Neural cell (in vitro differentiated cells): ENCODE measurements at regions not wholly inside any gene's neighbourhood (a gene's known extent, or its start where the extent isn't known, plus 50 kb on each side); places are given as distances from the start of the nearest gene placed in this dataset.

ENCODE experiments used
- H2AFZ ChIP-seq: fragments of 200-600, 300-800 bp; sonication (generic), shearing (Covaris generic); 2 replicates; pipeline ENCODE4 v1.6.0; 2014; ENCODE audit warnings: low read depth, mild to moderate bottlenecking, antibody characterized with exemption, low read length, moderate library complexity
- H3F3A ChIP-seq: fragments of 200-600 bp; shearing (Covaris generic); 2 replicates; pipeline ENCODE4 v1.6.1; 2016; ENCODE audit warnings: mild to moderate bottlenecking, moderate library complexity, mixed read lengths, antibody characterized with exemption, low read length; ENCODE audit not compliant: insufficient read depth, poor library complexity, severe bottlenecking
- H3K27ac ChIP-seq: fragments of 200-600, 300-800 bp; sonication (generic), shearing (Covaris generic); 2 replicates; pipeline ENCODE4 v1.5.1; 2014; ENCODE audit warnings: mild to moderate bottlenecking, low read length, moderate library complexity
- H3K27me3 ChIP-seq: fragments of 300-800, 200-600 bp; sonication (generic), shearing (Covaris generic); 2 replicates; pipeline ENCODE4 v1.6.0; 2014; ENCODE audit warnings: mild to moderate bottlenecking, low read depth, low read length, moderate library complexity; ENCODE audit not compliant: insufficient read depth
- H3K36me3 ChIP-seq: fragments of 300-800, 200-600 bp; sonication (generic), shearing (Covaris generic); 2 replicates; pipeline ENCODE4 v1.5.1; 2014; ENCODE audit warnings: mild to moderate bottlenecking, antibody characterized with exemption, low read length, moderate library complexity; ENCODE audit not compliant: insufficient read depth
- H3K4me2 ChIP-seq: fragments of 300-800, 200-600 bp; sonication (generic), shearing (Covaris generic); 2 replicates; pipeline ENCODE4 v1.6.0; 2014; ENCODE audit warnings: mild to moderate bottlenecking, low read length
- H3K4me3 ChIP-seq: fragments of 300-800, 200-600 bp; sonication (generic), shearing (Covaris generic); 2 replicates; pipeline ENCODE4 v1.5.1; 2014; ENCODE audit warnings: mild to moderate bottlenecking, low read length, moderate library complexity
- H3K79me2 ChIP-seq: fragments of 200-600 bp; shearing (Covaris generic); replicated peaks from 2 replicates; pipeline ENCODE4 v1.6.0; 2014; ENCODE audit warnings: mild to moderate bottlenecking, low read length, moderate library complexity; ENCODE audit not compliant: insufficient read depth
- H3K9ac ChIP-seq: fragments of 300-800, 200-600 bp; sonication (generic), shearing (Covaris generic); 2 replicates; pipeline ENCODE4 v1.6.1; 2016; ENCODE audit warnings: mild to moderate bottlenecking, low read length, mixed read lengths
- H3K9me2 ChIP-seq: fragments of 200-600 bp; shearing (Covaris generic); 2 replicates; pipeline ENCODE4 v1.6.1; 2016; ENCODE audit warnings: mild to moderate bottlenecking, low read length, mixed read lengths; ENCODE audit not compliant: insufficient read depth
- H3K9me3 ChIP-seq: fragments of 200-600, 300-800 bp; sonication (generic), shearing (Covaris generic); 2 replicates; pipeline ENCODE4 v1.6.1; 2016; ENCODE audit warnings: mild to moderate bottlenecking, mixed run types, low read length, moderate library complexity, mixed read lengths
- H4K20me1 ChIP-seq: fragments of 200-600 bp; shearing (Covaris generic); 2 replicates; pipeline ENCODE4 v1.6.1; 2016; ENCODE audit warnings: mild to moderate bottlenecking, mixed run types; ENCODE audit not compliant: insufficient read depth
- EP300 ChIP-seq: fragments of 450-650 bp; conservative IDR thresholded peaks from 2 replicates; pipeline ENCODE4 v1.6.1; 2014; ENCODE audit warnings: antibody characterized with exemption, mild to moderate bottlenecking, moderate library complexity; ENCODE audit not compliant: poor library complexity, severe bottlenecking
- EZH2 ChIP-seq: fragments of 200-600, 300-800 bp; shearing (Covaris generic), sonication (generic); IDR thresholded peaks from 2 replicates; pipeline ENCODE4 v1.6.1; 2014; ENCODE audit warnings: antibody characterized with exemption, low read length, borderline replicate concordance, mild to moderate bottlenecking; ENCODE audit not compliant: insufficient read depth, poor library complexity, severe bottlenecking
- MXI1 ChIP-seq: fragments of 450-650 bp; conservative IDR thresholded peaks from 2 replicates; pipeline ENCODE4 v1.6.1; 2014; ENCODE audit warnings: antibody characterized with exemption, mild to moderate bottlenecking; ENCODE audit not compliant: poor library complexity, severe bottlenecking
- POLR2AphosphoS5 ChIP-seq: IDR thresholded peaks from 2 replicates; pipeline ENCODE4 v1.6.1; 2012
- RAD21 ChIP-seq: fragments of 450-650 bp; conservative IDR thresholded peaks from 2 replicates; pipeline ENCODE4 v1.6.1; 2014; ENCODE audit warnings: antibody characterized with exemption, mild to moderate bottlenecking, moderate library complexity
- REST ChIP-seq: IDR thresholded peaks from 2 replicates; pipeline ENCODE4 v1.6.1; 2012; ENCODE audit warnings: borderline replicate concordance
- SMC3 ChIP-seq: fragments of 450-650 bp; conservative IDR thresholded peaks from 2 replicates; pipeline ENCODE4 v1.6.1; 2014; ENCODE audit warnings: antibody characterized with exemption, mild to moderate bottlenecking, moderate library complexity; ENCODE audit not compliant: poor library complexity
- TAF1 ChIP-seq: IDR thresholded peaks from 2 replicates; pipeline ENCODE4 v1.6.1; 2012; ENCODE audit warnings: low read depth
- TF ChIP-seq, protein P1 (sequence below): fragments of 450-650 bp; IDR thresholded peaks from 2 replicates; pipeline ENCODE4 v1.5.1; 2014; ENCODE audit warnings: antibody characterized with exemption, mild to moderate bottlenecking, moderate library complexity; ENCODE audit not compliant: poor library complexity, severe bottlenecking

DNA sequence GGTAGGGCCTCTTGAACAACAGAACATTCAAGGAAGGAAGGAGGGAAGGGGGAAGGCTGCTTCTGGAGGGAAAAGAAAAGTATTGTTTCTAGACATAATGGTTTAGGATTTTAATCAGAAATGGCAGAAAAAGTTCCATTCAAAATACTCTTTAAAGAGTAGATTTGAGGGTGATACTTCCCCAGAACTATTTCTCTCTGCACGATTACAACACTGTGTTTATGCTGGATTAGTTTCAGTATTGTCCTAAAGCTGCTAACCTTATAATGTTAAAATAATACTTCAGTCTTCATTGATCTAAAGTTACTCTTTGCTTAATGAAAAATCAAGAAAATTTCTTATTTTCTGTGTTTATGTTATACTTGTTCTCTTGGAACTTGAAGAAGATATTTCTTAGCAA, 1026.3 kb upstream of the PABPC4L start:
- H4K20me1 ChIP-seq, result no peaks in the 10 kb centered on the region
- no peak overlapping the region for H2AFZ ChIP-seq
- H3K9me2 ChIP-seq, result no peaks in the 10 kb centered on the region
- no peaks in the 10 kb centered on the region for H3K79me2 ChIP-seq
- no peaks in the 10 kb centered on the region for H3K27me3 ChIP-seq
- no peak overlapping the region for H3K9ac ChIP-seq
- no peak overlapping the region for H3K27ac ChIP-seq
- no peaks in the 10 kb centered on the region for H3F3A ChIP-seq
- H3K9me3 ChIP-seq, result no peaks in the 10 kb centered on the region
- H3K4me3 ChIP-seq, result no peak overlapping the region
- H3K4me2 ChIP-seq, result no peak overlapping the region
- TF ChIP-seq, protein P1, sequence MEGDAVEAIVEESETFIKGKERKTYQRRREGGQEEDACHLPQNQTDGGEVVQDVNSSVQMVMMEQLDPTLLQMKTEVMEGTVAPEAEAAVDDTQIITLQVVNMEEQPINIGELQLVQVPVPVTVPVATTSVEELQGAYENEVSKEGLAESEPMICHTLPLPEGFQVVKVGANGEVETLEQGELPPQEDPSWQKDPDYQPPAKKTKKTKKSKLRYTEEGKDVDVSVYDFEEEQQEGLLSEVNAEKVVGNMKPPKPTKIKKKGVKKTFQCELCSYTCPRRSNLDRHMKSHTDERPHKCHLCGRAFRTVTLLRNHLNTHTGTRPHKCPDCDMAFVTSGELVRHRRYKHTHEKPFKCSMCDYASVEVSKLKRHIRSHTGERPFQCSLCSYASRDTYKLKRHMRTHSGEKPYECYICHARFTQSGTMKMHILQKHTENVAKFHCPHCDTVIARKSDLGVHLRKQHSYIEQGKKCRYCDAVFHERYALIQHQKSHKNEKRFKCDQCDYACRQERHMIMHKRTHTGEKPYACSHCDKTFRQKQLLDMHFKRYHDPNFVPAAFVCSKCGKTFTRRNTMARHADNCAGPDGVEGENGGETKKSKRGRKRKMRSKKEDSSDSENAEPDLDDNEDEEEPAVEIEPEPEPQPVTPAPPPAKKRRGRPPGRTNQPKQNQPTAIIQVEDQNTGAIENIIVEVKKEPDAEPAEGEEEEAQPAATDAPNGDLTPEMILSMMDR, result no peak
- TF ChIP-seq REST (no peak), EZH2 (no peak), TAF1 (no peak), POLR2AphosphoS5 (no peak), SMC3 (no peak), MXI1 (no peak), EP300 (no peak), RAD21 (no peak)
- no peaks in the 10 kb centered on the region for H3K36me3 ChIP-seq

GRCh38 chr4:135225551-135225950, 1024.0 kb upstream of the PABPC4L start:
- H3K27ac ChIP-seq, result no peak overlapping the region
- no peak for TF ChIP-seq EP300
- no peak for TF ChIP-seq SMC3
- TF ChIP-seq, protein P1, result no peak
- no peak for TF ChIP-seq REST
- TF ChIP-seq TAF1, result no peak
- no peak for TF ChIP-seq EZH2
- no peak for TF ChIP-seq RAD21
- no peak for TF ChIP-seq POLR2AphosphoS5
- TF ChIP-seq MXI1, result no peak
- H2AFZ ChIP-seq, result no peak overlapping the region
- H3K4me3 ChIP-seq, result no peak overlapping the region
- no peaks in the 10 kb centered on the region for H3K27me3 ChIP-seq
- no peak overlapping the region for H3K4me2 ChIP-seq
- no peaks in the 10 kb centered on the region for H4K20me1 ChIP-seq
- H3K79me2 ChIP-seq, result no peaks in the 10 kb centered on the region
- no peak overlapping the region for H3K9ac ChIP-seq
- H3K36me3 ChIP-seq, result no peaks in the 10 kb centered on the region
- H3K9me2 ChIP-seq, result no peaks in the 10 kb centered on the region
- no peaks in the 10 kb centered on the region for H3F3A ChIP-seq
- no peaks in the 10 kb centered on the region for H3K9me3 ChIP-seq
